Stomach (tissue), 4 donors: ENCODE measurements at regions not wholly inside any gene's neighbourhood (a gene's known extent, or its start where the extent isn't known, plus 50 kb on each side); places are given as distances from the start of the nearest gene placed in this dataset.

Source experiments
- EP300 ChIP-seq: sonication (generic); formaldehyde crosslinking; IDR thresholded peaks from one replicate; pipeline ENCODE4 v1.6.1; 2017; ENCODE audit warnings: antibody characterized with exemption
- POLR2AphosphoS5 ChIP-seq, 3 donors: sonication (generic); formaldehyde crosslinking; IDR thresholded peaks; one replicate each; pipeline ENCODE4 v1.6.1; 2016; ENCODE audit warnings: antibody characterized with exemption in 3 of 3
- TF ChIP-seq, protein P1 (sequence below), 7 experiments: fragments of 450-650 bp in 4 of 7; fragments of 200-600 bp in 3 of 7; sonication (generic) in 3 of 7; IDR thresholded peaks; one replicate each; pipeline ENCODE4 v1.5.1; 2016 to 2019; ENCODE audit warnings: antibody characterized with exemption in 7 of 7, control low read depth in 2 of 7, mild to moderate bottlenecking in 1 of 7

DNA sequence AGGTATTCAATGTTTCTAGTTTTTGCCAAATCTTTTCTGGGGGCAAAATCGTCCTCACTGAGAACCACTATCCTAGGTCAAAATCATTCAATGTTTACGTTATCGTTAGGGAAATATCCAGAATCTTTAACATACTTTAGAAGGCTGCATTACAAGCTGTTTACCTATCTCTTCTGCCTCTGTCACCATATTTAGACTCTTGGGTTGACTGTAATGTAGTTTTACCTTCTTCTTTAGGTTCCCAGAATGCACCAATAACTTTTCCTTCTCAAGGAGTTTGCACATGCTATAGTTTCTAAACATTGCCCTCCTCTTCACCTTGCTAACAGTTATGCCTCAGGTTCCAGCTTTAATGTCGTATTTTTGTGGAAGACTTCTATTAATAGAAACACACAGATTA is 1185.5 kb upstream of the ADGRB3 start:
- TF ChIP-seq POLR2AphosphoS5 (IDR thresholded peaks at IDR 0.05) (no peak), EP300 (no peak)
- TF ChIP-seq, protein P1, sequence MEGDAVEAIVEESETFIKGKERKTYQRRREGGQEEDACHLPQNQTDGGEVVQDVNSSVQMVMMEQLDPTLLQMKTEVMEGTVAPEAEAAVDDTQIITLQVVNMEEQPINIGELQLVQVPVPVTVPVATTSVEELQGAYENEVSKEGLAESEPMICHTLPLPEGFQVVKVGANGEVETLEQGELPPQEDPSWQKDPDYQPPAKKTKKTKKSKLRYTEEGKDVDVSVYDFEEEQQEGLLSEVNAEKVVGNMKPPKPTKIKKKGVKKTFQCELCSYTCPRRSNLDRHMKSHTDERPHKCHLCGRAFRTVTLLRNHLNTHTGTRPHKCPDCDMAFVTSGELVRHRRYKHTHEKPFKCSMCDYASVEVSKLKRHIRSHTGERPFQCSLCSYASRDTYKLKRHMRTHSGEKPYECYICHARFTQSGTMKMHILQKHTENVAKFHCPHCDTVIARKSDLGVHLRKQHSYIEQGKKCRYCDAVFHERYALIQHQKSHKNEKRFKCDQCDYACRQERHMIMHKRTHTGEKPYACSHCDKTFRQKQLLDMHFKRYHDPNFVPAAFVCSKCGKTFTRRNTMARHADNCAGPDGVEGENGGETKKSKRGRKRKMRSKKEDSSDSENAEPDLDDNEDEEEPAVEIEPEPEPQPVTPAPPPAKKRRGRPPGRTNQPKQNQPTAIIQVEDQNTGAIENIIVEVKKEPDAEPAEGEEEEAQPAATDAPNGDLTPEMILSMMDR (IDR thresholded peaks at IDR 0.05), result no peak
